Suppressor macrophage (primary cell): ENCODE measurements at regions not wholly inside any gene's neighbourhood (a gene's known extent, or its start where the extent isn't known, plus 50 kb on each side); places are given as distances from the start of the nearest gene placed in this dataset.

ENCODE experiments used
- DNase-seq, 4 experiments: peaks; one replicate each; pipeline ENCODE4 v3.0.0-alpha.2; 2020 to 2022

- DNase-seq: no peak
Measured at GRCh38 chr16:49121636-49122035, 160.0 kb downstream of the CBLN1 start.

- no peak for DNase-seq
Measured at GRCh38 chr16:49120631-49121030, 161.0 kb downstream of the CBLN1 start.

- no peak for DNase-seq
Measured at GRCh38 chr16:49116873-49117272, 164.8 kb downstream of the CBLN1 start.

GRCh38 chr16:49115956-49116355 is 165.7 kb downstream of the CBLN1 start:
- no peak for DNase-seq

GRCh38 chr16:49112754-49113153 is 168.9 kb downstream of the CBLN1 start:
- no peak for DNase-seq

GRCh38 chr16:49111351-49111750 is 170.3 kb downstream of the CBLN1 start:
- DNase-seq: no peak

GRCh38 chr16:49108611-49109010 is 173.0 kb downstream of the CBLN1 start:
- no peak for DNase-seq

- no peak for DNase-seq
Measured at GRCh38 chr16:49103298-49103697, 178.3 kb downstream of the CBLN1 start.

GRCh38 chr16:49101997-49102396 is 179.6 kb downstream of the CBLN1 start:
- DNase-seq: no peak

GRCh38 chr16:49100366-49100765 is 181.3 kb downstream of the CBLN1 start:
- DNase-seq: no peak

- DNase-seq: no peak
Measured at GRCh38 chr16:49097964-49098363, 183.7 kb downstream of the CBLN1 start.

GRCh38 chr16:49096176-49096945 is 185.3 kb downstream of the CBLN1 start:
- DNase-seq: no peak

GRCh38 chr16:49095539-49095938 is 186.1 kb downstream of the CBLN1 start:
- no peak for DNase-seq

- no peak for DNase-seq
Measured at GRCh38 chr16:49094471-49094870, 187.2 kb downstream of the CBLN1 start.

- no peak for DNase-seq
Measured at GRCh38 chr16:49093939-49094338, 187.7 kb downstream of the CBLN1 start.

GRCh38 chr16:49092704-49093103 is 188.9 kb downstream of the CBLN1 start:
- DNase-seq: no peak

GRCh38 chr16:49089533-49089932 is 192.1 kb downstream of the CBLN1 start:
- DNase-seq: no peak

GRCh38 chr16:49089039-49089438 is 192.6 kb downstream of the CBLN1 start:
- no peak for DNase-seq

GRCh38 chr16:49085686-49086085 is 196.0 kb downstream of the CBLN1 start:
- DNase-seq: no peak

GRCh38 chr16:49084628-49085390 is 196.8 kb downstream of the CBLN1 start:
- DNase-seq: no peak

GRCh38 chr16:49081554-49081953 is 200.1 kb downstream of the CBLN1 start:
- no peak for DNase-seq

GRCh38 chr16:49081086-49081485 is 200.6 kb downstream of the CBLN1 start:
- no peak for DNase-seq

- DNase-seq: no peak
Measured at GRCh38 chr16:49078571-49078970, 203.1 kb downstream of the CBLN1 start.

- no peak for DNase-seq
Measured at GRCh38 chr16:49078104-49078503, 203.5 kb downstream of the CBLN1 start.
